Stomach (tissue), 8 donors: ENCODE measurements at regions not wholly inside any gene's neighbourhood (a gene's known extent, or its start where the extent isn't known, plus 50 kb on each side); places are given as distances from the start of the nearest gene placed in this dataset.
"Not testable (repeated sequence)": the region's sequence is repeated elsewhere in the genome, so short reads cannot be mapped to it uniquely, and the experiment has no call there.

Experiments
- DNase-seq, 2 donors: peaks; one replicate each; pipeline versions ENCODE4 v3.0.0 to v3.0.0-alpha.2; 2013 to 2019
- H3K27ac ChIP-seq, 5 donors: fragments of 200-600 bp in 4 of 5; sonication (generic) in 4 of 5; one replicate each; pipeline ENCODE4 v1.5.1; 2013 to 2019; ENCODE audit warnings: mild to moderate bottlenecking in 1 of 5, moderate library complexity in 1 of 5
- H3K27me3 ChIP-seq, 3 donors: fragments of 200-600 bp; sonication (generic); one replicate each; pipeline ENCODE4 v1.5.1; 2017 to 2019; ENCODE audit warnings: mixed run types in 1 of 3
- H3K36me3 ChIP-seq, 4 donors: fragments of 200-600 bp; sonication (generic); 1 replicate in 3 of 4; 2 replicates in 1 of 4; pipeline ENCODE4 v1.5.1; 2016 to 2019
- H3K4me1 ChIP-seq, 4 donors: fragments of 200-600 bp; sonication (generic); one replicate each; pipeline ENCODE4 v1.5.1; 2016 to 2019
- H3K4me3 ChIP-seq, 4 donors: fragments of 200-600 bp; sonication (generic) in 3 of 4; one replicate each; pipeline ENCODE4 v1.5.1; 2016 to 2019; ENCODE audit warnings: mild to moderate bottlenecking in 1 of 4
- H3K9me3 ChIP-seq, 4 donors: fragments of 200-600 bp; sonication (generic); one replicate each; pipeline ENCODE4 v1.5.1; 2016 to 2019
- EP300 ChIP-seq: sonication (generic); formaldehyde crosslinking; IDR thresholded peaks from one replicate; pipeline ENCODE4 v1.6.1; 2017; ENCODE audit warnings: antibody characterized with exemption
- POLR2A ChIP-seq, 4 donors: fragments of 450-650 bp; IDR thresholded peaks; one replicate each; pipeline ENCODE4 v1.6.1; 2016; ENCODE audit warnings: antibody characterized with exemption in 4 of 4, control low read depth in 2 of 4, mild to moderate bottlenecking in 1 of 4, moderate library complexity in 1 of 4
- POLR2AphosphoS5 ChIP-seq, 3 donors: sonication (generic); formaldehyde crosslinking; IDR thresholded peaks; one replicate each; pipeline ENCODE4 v1.6.1; 2016; ENCODE audit warnings: antibody characterized with exemption in 3 of 3
- WGBS, 5 donors: extraction: QIAGEN DNeasy Blood & Tissue Kit in 3 of 5; methylation state at CpG; one replicate each; pipeline versions ENCODE4 v1.1.5 to v1.1.7; 2013 to 2018; 5-methylcytosine and 5-hydroxymethylcytosine counted together
- intact Hi-C: fragments of 100-400 bp; cut with DNase I; formaldehyde crosslinking; loops from one replicate; pipeline ENCODE4 v1.15.1; 2023; ENCODE audit warnings: low total_unique reads
- TF ChIP-seq, protein P1 (sequence below), 7 experiments: fragments of 450-650 bp in 4 of 7; fragments of 200-600 bp in 3 of 7; sonication (generic) in 3 of 7; IDR thresholded peaks; one replicate each; pipeline ENCODE4 v1.5.1; 2016 to 2019; ENCODE audit warnings: antibody characterized with exemption in 7 of 7, control low read depth in 2 of 7, mild to moderate bottlenecking in 1 of 7
- donor health status: healthy with polysubstance abuse.
- donor health status: Bipolar disorder and iron deficiency.
- donor health status: healthy.

DNA sequence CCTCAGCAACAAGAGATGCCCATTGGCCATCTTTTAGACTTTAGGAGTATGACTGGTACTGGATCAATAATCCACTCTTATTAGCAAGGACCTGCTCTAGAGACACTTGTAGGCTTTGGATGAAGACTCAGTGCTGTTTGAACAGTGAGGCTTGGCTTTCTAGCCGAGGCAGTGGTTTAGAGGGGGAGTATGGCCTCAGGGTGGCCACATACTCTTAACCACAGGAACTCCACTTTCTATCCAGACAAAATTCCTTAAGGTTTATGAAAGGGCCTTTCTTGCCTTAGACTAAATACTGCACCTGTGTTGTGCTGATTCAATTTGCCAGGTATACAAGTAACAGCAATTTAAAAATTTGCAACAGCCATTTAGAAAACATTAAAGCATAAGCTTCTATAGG lies 1046.3 kb downstream of the DIPK2A start:
- no peaks in the 10 kb centered on the region for H3K4me1 ChIP-seq
- no peak for TF ChIP-seq POLR2A (IDR thresholded peaks at IDR 0.05)
- TF ChIP-seq POLR2AphosphoS5 (IDR thresholded peaks at IDR 0.05) = no peak
- TF ChIP-seq EP300 = no peak
- TF ChIP-seq, protein P1, sequence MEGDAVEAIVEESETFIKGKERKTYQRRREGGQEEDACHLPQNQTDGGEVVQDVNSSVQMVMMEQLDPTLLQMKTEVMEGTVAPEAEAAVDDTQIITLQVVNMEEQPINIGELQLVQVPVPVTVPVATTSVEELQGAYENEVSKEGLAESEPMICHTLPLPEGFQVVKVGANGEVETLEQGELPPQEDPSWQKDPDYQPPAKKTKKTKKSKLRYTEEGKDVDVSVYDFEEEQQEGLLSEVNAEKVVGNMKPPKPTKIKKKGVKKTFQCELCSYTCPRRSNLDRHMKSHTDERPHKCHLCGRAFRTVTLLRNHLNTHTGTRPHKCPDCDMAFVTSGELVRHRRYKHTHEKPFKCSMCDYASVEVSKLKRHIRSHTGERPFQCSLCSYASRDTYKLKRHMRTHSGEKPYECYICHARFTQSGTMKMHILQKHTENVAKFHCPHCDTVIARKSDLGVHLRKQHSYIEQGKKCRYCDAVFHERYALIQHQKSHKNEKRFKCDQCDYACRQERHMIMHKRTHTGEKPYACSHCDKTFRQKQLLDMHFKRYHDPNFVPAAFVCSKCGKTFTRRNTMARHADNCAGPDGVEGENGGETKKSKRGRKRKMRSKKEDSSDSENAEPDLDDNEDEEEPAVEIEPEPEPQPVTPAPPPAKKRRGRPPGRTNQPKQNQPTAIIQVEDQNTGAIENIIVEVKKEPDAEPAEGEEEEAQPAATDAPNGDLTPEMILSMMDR (IDR thresholded peaks at IDR 0.05) = no peak
- intact Hi-C loops = no loop called here
- no peaks in the 10 kb centered on the region for H3K9me3 ChIP-seq
- no peak for DNase-seq
- 41 to 60% (median 56%) methylated on average over 1 of the region's 1 CpG for WGBS, 5 donors
- H3K4me3 ChIP-seq = no peak overlapping the region
- no peaks in the 10 kb centered on the region for H3K27me3 ChIP-seq
- H3K27ac ChIP-seq = no peak overlapping the region
- H3K36me3 ChIP-seq = no peaks in the 10 kb centered on the region

DNA sequence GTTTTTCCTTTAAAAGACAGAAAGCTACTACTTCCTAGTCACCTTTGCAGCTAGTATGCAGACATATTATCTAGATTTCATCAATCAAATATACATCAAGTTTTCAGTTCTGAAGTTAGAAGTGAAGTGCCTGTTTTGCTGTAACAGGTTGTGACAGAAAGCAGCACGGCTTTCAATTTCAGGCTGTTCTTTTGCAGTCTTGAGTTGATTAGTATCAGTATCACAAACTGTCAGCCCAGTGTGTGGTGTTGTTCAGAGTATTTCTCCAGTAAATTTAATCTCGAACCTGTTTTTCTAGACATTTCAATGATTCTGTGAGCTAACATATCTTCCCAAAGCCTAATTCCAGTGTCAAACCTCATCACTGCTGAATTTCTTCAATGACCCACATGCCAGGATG lies 1050.8 kb downstream of the DIPK2A start:
- H3K27me3 ChIP-seq = no peaks in the 10 kb centered on the region
- no peak for DNase-seq
- no peak overlapping the region for H3K4me3 ChIP-seq
- H3K9me3 ChIP-seq = peaks cover 0 to 3% (median under 1%) of the 10 kb centered on the region in 4 donors
- no peak overlapping the region for H3K27ac ChIP-seq
- no peaks in the 10 kb centered on the region for H3K36me3 ChIP-seq
- intact Hi-C loops = no loop called here
- WGBS, 5 donors = 71 to 84% (median 76%) methylated on average over 2 of the region's 2 CpGs
- no peaks in the 10 kb centered on the region for H3K4me1 ChIP-seq
- TF ChIP-seq, protein P1 (IDR thresholded peaks at IDR 0.05) = no peak
- TF ChIP-seq POLR2A (IDR thresholded peaks at IDR 0.05) (no peak), EP300 (no peak), POLR2AphosphoS5 (IDR thresholded peaks at IDR 0.05) (no peak)

DNA sequence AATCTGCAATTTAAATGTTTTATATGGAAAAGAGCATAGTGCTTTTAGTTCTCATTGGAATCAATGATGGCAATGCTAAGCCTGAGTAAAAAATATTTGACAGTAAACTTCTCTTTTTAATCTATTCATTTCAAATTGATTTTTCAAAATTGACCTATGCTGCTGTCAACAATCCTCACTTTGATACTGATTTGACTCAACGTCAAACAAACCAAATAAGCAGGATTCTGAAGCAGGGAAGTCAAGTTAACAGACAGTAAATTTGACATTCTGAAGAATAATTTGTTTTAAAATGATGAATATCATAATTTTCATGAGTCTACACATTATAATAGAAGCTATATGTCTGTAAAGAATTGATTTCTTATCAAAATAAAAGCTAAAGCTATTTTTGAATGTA lies 1053.1 kb downstream of the DIPK2A start:
- TF ChIP-seq, protein P1 (IDR thresholded peaks at IDR 0.05) = no peak
- TF ChIP-seq POLR2A (IDR thresholded peaks at IDR 0.05) (no peak), EP300 (no peak), POLR2AphosphoS5 (IDR thresholded peaks at IDR 0.05) (no peak)
- WGBS, 5 donors = 59 to 78% (median 69%) methylated on average over 1 of the region's 1 CpG
- Histone ChIP-seq H3K36me3 (no peaks in the 10 kb centered on the region), H3K4me3 (no peak overlapping the region), H3K9me3 (peaks cover 0 to 6% (median 4%) of the 10 kb centered on the region in 4 donors), H3K4me1 (no peaks in the 10 kb centered on the region), H3K27ac (no peak overlapping the region), H3K27me3 (no peaks in the 10 kb centered on the region)
- intact Hi-C loops = no loop called here
- no peak for DNase-seq

DNA sequence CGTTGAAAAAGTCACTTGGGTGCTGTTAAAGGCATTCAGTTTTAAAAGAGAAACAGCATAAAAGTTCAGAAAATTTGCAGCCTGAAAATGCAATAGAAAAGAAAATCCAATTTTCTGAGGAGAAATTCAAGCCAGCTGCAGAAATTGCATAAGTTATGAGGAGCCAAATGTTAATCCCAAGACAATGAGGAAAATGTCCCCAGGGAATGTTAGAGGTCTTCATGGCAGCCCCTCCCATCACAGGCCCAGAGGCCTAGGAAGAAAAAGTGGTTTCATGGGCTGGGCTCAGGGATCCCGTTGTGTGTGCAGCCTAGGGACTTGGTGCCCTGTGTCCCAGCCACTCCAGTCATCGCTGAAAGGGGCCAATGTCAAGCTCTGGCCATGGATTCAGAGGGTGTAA lies 1055.6 kb downstream of the DIPK2A start:
- H3K36me3 ChIP-seq, H3K4me3 ChIP-seq, DNase-seq, H3K9me3 ChIP-seq, H3K4me1 ChIP-seq, intact Hi-C loops, H3K27me3 ChIP-seq, H3K27ac ChIP-seq: not testable (repeated sequence)
- 51 to 71% (median 56%) methylated on average over 3 of the region's 3 CpGs for WGBS, 5 donors

DNA sequence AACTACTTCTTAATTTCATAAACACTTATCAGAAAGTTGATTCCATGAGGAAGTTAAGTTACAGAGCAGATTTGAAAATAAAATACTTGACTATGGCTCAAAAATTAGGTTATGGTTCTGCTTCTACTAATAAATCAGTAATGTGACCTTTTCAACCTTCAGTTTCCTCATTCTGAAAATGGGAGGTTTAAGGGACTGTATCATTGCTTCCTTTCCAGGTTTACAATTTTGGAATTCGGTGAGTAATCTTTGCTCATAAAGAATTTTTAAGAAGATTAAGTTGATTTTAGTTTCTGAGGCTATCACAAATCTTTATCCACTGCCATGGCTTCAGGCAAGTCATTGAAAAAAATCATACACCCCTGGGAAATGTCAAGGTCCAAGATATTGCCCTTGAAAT lies 1061.2 kb downstream of the DIPK2A start:
- intact Hi-C loops = no loop called here
- Histone ChIP-seq H3K4me1 (no peaks in the 10 kb centered on the region), H3K27ac (no peak overlapping the region), H3K9me3 (peaks cover 0 to 6% (median under 1%) of the 10 kb centered on the region in 4 donors), H3K27me3 (no peaks in the 10 kb centered on the region), H3K36me3 (no peaks in the 10 kb centered on the region), H3K4me3 (no peak overlapping the region)
- DNase-seq = no peak
- 50 to 82% (median 77%) methylated on average over 1 of the region's 1 CpG for WGBS, 5 donors
- TF ChIP-seq POLR2AphosphoS5 (IDR thresholded peaks at IDR 0.05) = no peak
- no peak for TF ChIP-seq POLR2A (IDR thresholded peaks at IDR 0.05)
- TF ChIP-seq, protein P1 (IDR thresholded peaks at IDR 0.05) = no peak
- no peak for TF ChIP-seq EP300
